GM03348 (cell line): ENCODE measurements at regions not wholly inside any gene's neighbourhood (a gene's known extent, or its start where the extent isn't known, plus 50 kb on each side); places are given as distances from the start of the nearest gene placed in this dataset.
"Not testable (repeated sequence)": the region's sequence is repeated elsewhere in the genome, so short reads cannot be mapped to it uniquely, and the experiment has no call there.

Experiments used
- DNase-seq: peaks from one replicate; pipeline ENCODE4 v3.0.0; 2012; ENCODE audit warnings: low spot score

DNA sequence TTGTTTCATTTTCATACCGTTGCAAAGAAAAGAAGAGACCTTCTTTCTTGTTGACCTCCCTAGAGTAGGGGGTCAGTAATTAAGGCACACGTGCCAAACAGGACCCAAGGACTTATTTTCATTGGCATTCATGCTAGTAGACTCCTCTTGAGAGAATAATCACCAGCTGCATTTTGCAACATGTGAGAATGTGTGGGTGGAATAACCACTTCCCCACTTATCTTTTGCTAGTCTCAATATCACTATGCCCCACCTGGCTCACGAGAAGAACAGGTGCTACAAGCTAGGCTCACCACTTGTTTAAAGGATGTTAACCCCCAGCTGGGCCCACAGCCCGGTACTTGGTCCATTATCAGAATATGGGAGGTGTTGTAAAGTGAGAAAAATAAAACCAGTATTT lies 460.7 kb upstream of the MEF2C start:
- no peak for DNase-seq

DNA sequence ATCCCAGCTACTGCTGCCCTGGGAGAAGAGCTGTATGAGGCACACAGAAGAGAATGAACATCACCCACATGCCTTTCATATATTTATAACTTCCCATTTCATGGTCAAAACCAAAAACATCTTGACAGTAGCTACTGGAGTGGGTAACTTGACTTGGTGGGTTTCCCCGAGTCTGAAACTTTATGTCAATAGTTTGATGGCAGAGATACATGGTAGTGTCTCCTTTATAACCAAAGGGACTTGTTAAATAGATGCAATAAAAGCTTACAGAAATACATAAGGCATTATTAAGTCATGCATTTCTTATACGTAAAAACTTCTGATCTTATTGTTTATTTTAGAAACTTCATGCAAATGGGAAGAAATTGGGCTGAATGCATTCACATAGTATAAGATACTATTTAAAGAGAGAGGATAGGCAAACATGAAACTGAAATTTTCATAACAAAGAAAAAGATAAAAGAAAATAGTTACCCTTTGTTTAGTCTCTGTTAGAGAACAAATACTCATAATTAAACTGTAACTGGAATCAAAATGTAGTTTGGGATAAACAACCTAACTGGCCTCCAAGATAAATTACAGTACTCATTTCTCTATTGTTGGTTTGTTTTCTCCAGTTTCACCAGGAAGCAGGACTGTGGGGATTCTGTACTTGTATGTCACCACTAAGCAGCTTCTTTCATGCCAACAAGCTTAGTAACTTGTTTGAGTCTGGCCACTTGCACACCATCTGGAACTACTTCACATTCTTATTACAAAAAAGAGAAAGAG lies 459.3 kb upstream of the MEF2C start:
- DNase-seq = peak; percentile 60

DNA sequence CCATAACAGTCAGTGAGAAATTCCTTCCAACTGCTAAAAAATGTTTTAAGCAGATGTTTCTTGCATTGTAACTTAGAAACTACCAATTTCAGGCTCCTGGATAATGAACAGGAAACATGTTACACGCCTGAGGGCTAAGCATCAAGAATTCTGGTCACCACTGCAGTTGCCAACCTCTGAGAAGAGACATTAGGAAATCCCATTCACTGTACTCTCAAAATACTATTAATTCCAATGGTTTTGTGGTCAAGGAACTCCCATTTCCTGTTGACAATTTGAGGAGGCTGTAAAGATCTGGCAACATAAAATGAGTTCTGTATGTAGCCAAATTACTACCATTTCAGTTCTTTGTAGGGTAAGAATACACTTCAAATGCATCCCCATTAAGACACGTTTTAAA lies 456.0 kb upstream of the MEF2C start:
- peak; percentile 58 for DNase-seq

DNA sequence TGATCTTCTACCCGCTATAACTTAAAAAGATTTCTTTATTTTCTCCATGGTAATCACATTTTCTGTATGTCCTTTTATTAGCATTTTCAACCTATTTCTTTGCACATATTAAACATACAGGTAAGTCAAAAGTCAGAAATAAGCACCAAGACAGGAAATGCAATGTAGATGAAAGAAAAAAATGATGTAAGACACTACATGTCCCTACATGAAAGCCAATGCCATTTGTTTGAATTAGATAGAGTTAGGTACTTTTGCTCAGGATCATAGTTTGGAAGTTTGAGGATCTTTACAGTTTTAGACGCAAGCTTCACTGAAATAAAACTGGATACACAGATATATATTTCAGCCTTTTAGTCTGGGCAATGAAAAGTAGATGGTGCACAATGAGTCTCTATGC lies 453.1 kb upstream of the MEF2C start:
- no peak for DNase-seq

DNA sequence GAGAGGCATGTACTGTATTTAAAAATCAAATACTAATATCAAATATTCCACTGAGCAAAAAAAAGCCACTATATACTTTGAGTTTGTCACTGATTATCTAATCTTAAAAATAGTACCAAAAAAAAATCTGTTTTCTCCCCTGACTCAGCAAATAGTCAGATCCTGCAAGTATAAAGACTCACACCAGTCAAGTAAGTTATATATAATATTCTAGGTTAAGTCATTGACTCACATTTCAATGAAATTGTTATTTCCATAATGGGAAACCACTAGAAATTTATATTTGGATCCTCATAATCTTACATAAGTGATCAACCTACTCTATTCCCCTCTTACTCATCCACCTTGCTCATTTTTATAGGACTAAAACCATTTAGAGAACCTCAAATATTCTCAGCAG lies 447.2 kb upstream of the MEF2C start:
- DNase-seq = no peak

DNA sequence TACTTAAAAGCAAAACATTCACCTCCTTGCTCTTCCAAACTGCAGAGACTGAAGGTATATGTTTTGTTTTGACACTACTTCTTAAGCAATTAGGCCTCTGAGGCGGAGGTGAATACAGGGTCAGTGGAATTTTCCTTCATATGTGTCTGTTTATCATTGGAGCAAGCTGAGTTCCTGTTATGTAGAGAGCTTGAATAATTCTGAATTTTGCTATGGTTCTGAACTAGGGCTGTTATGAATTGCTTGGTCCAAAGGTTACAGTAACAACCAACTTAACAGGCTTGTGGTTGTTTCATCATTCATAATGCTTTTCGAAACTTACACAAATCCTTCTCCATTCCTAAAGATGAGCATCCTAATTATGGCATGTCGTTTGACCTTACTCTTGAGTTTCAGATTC lies 444.6 kb upstream of the MEF2C start:
- DNase-seq = no peak

DNA sequence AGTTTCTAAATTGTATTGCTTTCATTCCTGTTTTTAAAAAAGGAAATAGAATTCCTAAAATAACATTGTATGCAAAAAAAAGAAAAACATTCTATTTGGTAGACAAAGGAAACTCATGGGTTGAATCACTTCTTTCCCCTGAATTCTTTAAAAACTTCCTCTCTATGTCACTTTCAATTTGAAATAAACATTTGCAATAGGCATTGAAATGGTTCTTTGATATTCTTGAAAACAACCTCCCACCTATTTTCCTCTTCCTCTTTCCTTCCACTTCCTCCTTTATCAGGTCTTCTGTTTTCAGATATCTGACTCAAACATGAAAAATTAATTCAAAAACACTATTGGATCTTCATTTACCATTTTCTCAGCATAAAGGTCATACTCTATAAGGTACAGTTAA lies 442.0 kb upstream of the MEF2C start:
- no peak for DNase-seq

DNA sequence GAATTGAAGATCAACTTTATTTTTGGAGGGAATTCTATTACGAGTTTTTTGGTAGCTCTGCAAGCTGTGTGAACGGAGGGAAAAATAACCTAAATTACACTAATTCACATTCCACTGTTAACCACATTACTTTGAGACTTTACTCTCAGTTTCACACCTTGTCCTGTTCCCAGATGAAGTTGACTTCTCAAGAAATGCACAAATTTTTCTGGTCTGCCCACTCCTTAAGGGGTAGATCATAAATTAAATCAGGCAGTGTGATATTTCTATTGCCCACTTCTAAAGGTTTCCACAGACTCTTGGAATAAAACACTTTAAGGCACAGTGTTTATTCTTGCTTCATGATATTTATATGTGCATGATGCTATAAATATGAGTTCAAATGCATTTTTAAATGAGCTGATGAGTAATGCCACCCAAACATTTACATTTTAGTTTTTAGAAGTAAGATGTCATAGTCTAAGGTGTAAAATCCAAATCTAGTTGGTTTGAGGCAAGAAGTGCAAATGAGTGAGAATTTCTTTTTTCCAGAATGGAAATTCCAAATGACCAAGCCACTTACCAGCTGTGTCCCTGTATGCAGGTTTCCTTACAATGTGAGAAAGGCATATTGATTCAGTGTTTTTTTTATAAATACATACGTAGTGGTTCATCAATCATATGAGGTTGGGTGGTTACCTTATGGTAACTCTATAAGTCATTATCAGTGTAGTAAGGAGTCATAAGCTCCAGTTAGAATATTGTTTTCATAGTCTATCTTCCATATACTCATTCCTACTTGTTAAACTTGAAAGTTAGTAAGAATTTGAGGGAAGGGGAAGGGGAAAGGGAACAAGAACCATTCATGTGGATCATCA lies 437.7 kb upstream of the MEF2C start:
- no peak for DNase-seq

DNA sequence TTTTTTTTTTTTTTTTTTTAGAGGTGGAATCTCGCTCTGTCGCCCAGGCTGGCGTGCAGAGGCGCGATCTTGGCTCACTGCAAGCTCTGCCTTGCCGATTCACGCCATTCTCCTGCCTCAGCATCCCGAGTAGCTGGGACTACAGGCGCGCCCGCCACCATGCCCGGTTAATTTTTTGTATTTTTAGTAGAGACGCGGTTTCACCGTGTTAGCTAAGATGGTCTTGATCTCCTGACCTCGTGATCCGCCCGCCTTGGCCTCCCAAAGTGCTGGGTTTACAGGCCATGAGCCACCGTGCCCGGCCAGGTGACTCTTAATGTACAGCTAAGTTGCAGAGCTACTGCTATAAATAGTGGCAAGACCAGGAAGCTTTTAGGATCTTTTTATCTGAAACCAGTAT lies 434.9 kb upstream of the MEF2C start:
- DNase-seq = not testable (repeated sequence)

DNA sequence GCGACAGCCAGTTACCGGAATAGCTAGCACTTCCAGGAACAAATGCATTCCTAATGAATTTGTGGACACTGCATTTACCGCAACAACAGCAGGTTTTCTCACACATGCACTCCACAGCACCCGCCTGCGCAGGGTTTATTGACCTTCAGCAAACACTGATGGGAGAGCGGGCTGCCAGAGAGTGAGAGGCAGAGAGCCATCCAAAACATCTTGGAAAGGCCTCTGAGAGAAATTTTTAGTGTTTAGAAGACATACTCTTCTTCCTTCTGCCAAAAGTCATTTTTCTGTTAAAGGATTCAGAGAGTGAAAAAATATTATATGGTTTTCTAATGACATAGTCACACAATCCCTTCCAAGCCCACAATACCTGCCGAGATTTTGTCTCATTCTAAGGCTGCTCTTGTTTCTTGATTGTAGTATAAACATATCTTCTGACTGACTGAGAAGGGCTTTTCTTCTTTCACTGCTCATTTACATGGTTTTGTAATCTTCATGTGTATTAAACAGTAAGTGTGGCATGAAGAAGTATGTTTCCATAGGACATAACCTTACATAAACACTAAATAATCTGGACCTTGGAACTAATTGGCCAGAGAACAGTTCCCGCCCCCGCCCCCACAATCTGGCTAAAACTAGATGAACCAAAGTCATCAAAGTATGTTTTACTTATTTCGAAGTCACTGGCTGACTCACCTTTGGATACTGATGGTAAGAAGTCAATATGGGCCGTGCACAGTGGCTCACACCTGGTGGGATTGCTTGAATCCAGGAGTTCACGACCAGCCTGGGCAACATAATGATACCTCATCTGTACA lies 432.5 kb upstream of the MEF2C start:
- DNase-seq = peak; percentile 55

DNA sequence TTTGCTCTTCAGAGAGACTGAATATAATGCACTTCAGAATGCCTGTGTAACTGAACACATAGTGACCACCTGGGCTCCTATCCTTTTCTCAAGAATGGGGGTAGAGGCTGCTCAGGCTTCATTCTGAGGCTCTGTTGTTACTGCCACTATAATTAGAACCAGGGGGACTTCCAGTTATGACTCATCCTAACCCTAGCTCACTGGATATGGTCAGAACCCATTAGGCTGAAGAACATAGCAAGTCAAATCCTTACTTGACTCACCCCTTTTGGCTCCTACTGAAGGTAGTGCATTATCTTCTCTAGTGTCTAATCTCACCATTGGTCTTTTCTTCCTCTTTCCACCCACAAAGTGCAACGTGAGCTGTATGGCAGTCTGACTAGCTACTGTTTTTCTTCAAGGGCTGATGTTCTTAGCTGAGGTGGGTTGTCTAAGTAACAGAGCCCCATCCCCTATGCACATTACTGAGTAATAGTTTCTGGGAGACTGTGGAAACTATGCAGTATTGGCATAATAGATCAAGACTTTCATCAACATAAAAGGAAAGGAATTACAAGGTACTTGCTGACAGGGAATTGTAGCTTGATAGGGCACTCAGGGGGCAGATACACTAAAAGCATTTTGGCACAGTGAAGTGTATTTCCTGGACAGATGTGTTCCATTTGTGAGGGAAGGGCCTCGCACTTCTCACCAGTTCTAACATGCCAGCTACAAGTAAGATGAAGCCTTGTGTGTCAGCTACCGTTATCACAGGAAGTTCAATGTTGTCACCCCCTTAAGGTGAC lies 431.0 kb upstream of the MEF2C start:
- peak; percentile 57 for DNase-seq

DNA sequence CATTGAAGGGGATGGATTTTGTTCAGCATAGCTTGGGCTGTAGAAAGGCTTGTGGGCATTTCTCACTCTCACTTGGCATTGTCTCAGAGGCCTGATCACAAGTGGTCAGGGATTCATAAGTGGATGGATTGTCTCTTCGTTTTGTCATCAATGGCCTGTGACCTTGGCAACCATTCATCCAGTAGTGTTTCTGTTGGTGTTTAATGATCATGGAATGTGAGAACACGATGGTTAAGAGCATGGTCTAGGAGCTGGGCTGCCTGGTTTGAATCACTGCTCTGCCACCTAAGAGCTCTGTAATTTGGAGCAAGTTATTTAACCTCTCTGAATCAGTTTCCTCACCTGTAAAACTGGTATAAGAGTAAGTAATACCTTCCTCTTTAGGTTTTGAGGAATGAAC lies 430.1 kb upstream of the MEF2C start:
- peak; percentile 27 for DNase-seq

DNA sequence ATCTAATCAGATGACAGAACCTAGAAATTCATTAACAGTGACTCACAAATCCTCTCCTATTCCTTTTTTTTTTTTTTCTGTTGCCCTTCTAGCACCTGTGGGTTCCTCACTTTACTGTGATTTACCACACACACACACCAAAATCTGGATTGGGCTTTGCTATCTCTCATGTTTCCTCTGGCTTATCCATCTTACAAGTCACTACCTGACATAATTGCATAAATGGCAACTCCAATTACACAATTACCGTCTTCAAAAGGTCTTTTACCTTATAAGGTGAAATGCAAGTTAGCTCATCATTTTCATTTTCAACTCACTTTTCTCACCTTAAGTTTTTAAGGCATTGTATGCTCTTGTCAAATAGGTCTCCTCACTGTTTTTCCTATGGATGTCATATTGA lies 426.3 kb upstream of the MEF2C start:
- no peak for DNase-seq

DNA sequence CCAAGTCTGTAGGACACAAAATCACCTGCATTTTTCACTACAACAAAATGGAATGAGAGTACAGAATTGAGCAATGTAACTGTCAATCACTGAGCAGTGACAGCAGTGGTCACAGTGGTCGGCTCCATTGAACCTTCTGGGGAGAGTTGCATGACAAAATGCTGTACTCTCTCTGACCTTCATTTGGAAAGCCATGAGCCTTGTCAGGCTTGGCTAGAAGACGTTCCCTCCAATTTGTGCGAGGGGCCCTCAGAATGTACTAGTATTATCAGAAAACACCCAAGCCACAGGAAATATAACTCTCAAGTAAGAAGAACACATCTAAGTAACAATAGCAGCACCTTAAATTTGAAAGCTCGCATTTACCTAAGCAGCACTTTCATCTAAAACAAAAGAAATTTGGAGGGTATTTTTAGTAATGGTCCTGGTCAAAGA lies 425.6 kb upstream of the MEF2C start:
- no peak for DNase-seq

DNA sequence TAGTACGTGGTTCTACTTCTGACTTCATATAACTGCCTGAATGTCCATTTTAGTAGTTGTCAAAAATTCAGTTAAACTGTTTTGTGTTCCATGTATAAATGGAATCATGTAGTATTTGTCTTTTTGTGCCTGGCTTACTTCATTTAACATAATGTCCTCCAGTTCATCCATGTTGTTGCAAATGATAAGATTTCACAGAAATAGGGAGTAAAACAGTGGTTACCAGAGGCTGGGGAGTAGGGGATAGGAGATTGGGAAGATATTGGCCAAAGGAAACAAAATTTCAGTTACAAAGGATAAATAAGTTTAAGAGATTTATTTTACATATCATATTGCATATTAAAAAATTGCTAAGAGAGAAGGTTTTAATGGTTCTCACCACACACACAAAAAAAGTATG lies 425.0 kb upstream of the MEF2C start:
- no peak for DNase-seq

DNA sequence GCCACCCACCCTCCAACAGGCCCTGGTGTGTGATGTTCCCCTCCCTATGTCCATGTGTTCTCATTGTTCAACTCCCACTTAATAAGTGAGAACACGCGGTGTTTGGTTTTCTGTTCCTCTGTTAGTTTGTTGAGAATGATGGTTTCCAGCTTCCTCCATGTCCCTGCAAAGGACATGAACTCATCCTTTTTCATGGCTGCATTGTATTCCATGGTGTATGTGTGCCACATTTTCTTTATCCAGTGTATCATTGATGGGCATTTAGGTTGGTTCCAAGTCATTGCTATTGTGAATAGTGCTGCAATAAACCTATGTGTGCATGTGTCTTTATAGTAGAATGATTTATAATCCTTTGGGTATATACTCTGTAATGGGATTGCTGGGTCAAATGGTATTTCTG lies 424.2 kb upstream of the MEF2C start:
- DNase-seq = not testable (repeated sequence)

DNA sequence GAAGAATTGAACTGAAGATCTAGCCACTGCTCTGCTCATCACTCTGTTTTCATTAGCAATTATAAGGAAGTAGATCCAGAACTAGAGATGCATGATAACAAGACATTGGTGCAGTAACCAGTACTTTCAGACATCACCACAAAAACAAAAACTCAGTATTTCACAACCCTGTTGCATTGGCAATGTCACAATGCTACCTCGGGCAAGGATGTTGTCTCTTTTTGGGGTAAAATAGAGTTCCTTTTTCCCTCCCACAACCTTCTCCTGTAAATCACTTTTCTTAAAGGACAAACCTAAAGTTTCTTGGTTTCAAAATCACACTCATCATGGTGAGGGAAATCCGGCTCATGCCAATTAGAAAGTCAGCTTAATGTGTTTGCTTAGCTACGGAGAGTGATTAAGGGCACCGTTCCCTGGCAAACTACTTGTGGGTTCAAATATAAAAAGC lies 420.1 kb upstream of the MEF2C start:
- DNase-seq = no peak

DNA sequence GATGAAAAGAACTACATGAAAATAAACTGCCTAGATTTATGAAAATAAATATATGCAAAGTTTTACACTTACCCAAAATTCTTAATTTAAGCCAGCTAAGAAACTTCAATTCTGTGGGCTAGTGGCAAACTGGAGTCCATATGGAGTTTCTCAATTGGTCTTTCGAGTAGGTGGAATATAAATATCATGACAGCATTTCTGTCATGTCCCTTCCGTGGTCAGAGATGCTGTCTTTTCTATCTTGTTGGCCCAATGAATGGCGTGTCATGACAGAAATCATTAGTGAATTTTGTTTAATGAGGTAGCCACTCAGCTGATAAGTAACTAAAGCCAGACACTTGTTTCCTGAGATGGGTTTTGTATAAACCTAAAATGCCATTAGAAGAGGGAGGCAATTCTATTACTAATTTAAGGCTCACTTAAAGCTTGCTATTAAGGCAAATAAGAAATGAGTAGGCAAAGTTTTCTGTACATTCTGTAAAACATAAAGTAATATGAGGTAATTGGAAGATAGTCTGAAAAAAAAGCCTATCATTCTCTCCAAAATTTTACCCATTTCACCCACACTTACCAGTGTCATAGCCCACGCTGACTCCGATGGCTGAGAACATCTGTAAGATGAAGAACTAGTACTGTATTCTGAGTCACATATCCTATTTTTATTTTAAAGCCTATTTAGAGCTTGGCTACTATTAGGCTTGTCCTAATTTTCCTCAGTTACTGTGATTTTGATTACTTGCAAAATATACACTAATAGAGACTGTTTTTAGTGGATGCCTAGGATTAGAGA lies 419.3 kb upstream of the MEF2C start:
- no peak for DNase-seq

DNA sequence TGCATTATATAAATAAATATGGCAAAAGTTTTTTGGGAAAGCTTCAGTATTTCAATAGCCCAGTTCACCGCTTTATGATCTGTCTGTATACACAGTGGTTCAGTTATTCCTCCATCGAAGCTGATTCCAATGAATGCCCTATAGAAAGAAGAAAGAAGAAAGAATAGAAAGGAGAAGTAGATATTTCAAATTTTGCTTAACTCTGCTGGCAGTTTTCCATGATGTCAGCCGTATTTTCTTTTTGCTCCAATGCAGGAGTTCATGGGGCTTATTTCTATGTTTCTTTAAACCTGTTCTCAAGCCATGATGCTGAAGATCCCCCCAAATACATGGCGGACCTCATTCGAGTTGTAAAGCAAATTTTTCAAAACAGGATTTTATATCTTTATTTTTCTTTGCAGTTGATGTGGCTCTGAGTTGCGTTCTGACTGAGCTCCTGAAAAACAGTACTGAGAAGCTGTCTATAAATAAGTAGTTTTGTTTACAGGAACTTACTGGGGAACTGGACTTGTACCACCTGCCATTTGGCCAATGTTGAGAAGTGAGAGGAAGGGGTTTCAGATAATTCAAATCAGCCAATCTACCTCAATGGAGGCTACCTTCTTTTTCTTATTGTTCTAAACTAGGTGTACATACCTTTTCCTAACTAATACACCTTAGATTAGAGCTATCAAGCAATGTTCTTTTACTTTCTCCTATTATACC lies 418.5 kb upstream of the MEF2C start:
- DNase-seq = no peak

DNA sequence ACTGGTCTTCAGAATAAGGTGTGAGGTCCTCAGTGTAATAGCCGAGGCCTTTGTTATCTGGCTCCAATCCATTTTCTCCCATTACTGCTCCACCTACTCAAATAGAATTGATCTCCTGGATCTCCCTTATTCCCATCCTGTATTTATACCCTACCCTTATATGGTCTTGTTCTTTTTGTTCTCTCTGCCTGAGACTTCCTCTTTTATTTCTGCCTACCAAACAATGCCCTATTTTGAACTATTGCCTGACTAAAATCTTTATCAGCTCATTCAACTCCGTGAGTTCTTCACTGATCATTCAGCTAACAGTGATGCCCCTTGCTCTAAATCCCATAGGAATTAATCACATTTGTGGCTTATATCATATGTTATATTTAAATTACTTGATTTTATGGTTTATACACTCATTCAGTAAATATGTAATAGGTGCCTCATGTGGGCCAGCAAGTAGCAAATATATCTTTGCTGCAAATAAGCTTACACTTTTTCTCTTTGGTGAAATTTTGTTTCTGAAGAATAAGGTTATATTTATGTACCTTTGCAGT lies 417.5 kb upstream of the MEF2C start:
- no peak for DNase-seq
